ENCODE measurements at regions not wholly inside any gene's neighbourhood (a gene's known extent, or its start where the extent isn't known, plus 50 kb on each side); places are given as distances from the start of the nearest gene placed in this dataset.

- no peak for DNase-seq (ENCODE audit: low spot score)
- Histone ChIP-seq H3K9me3 (ENCODE audit: low read depth, low read length, poor library complexity, severe bottlenecking) (no peaks in the 10 kb centered on the region), H3K4me3 (ENCODE audit: low read depth, low read length, poor library complexity, severe bottlenecking) (no peak overlapping the region), H3K27me3 (replicated peaks; ENCODE audit: insufficient read depth, low read depth, low read length, poor library complexity) (no peaks in the 10 kb centered on the region), H3K36me3 (ENCODE audit: insufficient read depth, low read length, poor library complexity, severe bottlenecking) (no peaks in the 10 kb centered on the region), H3K4me1 (ENCODE audit: insufficient read depth, low read length, poor library complexity, severe bottlenecking) (no peaks in the 10 kb centered on the region), H3K27ac (ENCODE audit: low read depth, low read length, poor library complexity, severe bottlenecking) (no peak overlapping the region)
- ChIA-PET CTCF (no interaction called here), POLR2A (ENCODE audit: low non-redundant PET) (no interaction called here)
- intact Hi-C loops (cut with micrococcal nuclease; ENCODE audit: unreplicated experiment), result no loop called here
- TF ChIP-seq EZH2 (IDR thresholded peaks at IDR 0.05; ENCODE audit: borderline replicate concordance, low read depth, low read length, poor library complexity, severe bottlenecking) (no peak), CTCF (conservative IDR thresholded peaks at IDR 0.05; ENCODE audit: low read depth, low read length) (no peak)
- BruUV-seq (replicated peaks), result no TSS peak
Observed at GRCh38 chr4:83866834-83867621, 331.1 kb downstream of the GPAT3 start.

GRCh38 chr4:83865417-83866150, 329.7 kb downstream of the GPAT3 start:
- Histone ChIP-seq H3K4me1 (ENCODE audit: insufficient read depth, low read length, poor library complexity, severe bottlenecking) (no peaks in the 10 kb centered on the region), H3K9me3 (ENCODE audit: low read depth, low read length, poor library complexity, severe bottlenecking) (no peaks in the 10 kb centered on the region), H3K4me3 (ENCODE audit: low read depth, low read length, poor library complexity, severe bottlenecking) (no peak overlapping the region), H3K36me3 (ENCODE audit: insufficient read depth, low read length, poor library complexity, severe bottlenecking) (no peaks in the 10 kb centered on the region), H3K27ac (ENCODE audit: low read depth, low read length, poor library complexity, severe bottlenecking) (no peak overlapping the region), H3K27me3 (replicated peaks; ENCODE audit: insufficient read depth, low read depth, low read length, poor library complexity) (no peaks in the 10 kb centered on the region)
- intact Hi-C loops (cut with micrococcal nuclease; ENCODE audit: unreplicated experiment), result no loop called here
- no TSS peak for BruUV-seq (replicated peaks)
- DNase-seq (ENCODE audit: low spot score), result no peak
- POLR2A ChIA-PET (ENCODE audit: low non-redundant PET), result no interaction called here
- no peak for TF ChIP-seq CTCF (conservative IDR thresholded peaks at IDR 0.05; ENCODE audit: low read depth, low read length)
- TF ChIP-seq EZH2 (IDR thresholded peaks at IDR 0.05; ENCODE audit: borderline replicate concordance, low read depth, low read length, poor library complexity, severe bottlenecking), result no peak
- CTCF ChIA-PET, result no interaction called here

- ChIA-PET POLR2A (ENCODE audit: low non-redundant PET) (no interaction called here), CTCF (no interaction called here)
- H3K27me3 ChIP-seq (replicated peaks; ENCODE audit: insufficient read depth, low read depth, low read length, poor library complexity), result no peaks in the 10 kb centered on the region
- no peak for DNase-seq (ENCODE audit: low spot score)
- no peak overlapping the region for H3K4me3 ChIP-seq (ENCODE audit: low read depth, low read length, poor library complexity, severe bottlenecking)
- H3K27ac ChIP-seq (ENCODE audit: low read depth, low read length, poor library complexity, severe bottlenecking), result no peak overlapping the region
- TF ChIP-seq CTCF (conservative IDR thresholded peaks at IDR 0.05; ENCODE audit: low read depth, low read length) (no peak), EZH2 (IDR thresholded peaks at IDR 0.05; ENCODE audit: borderline replicate concordance, low read depth, low read length, poor library complexity, severe bottlenecking) (no peak)
- BruUV-seq (replicated peaks), result no TSS peak
- no peaks in the 10 kb centered on the region for H3K36me3 ChIP-seq (ENCODE audit: insufficient read depth, low read length, poor library complexity, severe bottlenecking)
- H3K9me3 ChIP-seq (ENCODE audit: low read depth, low read length, poor library complexity, severe bottlenecking), result no peaks in the 10 kb centered on the region
- H3K4me1 ChIP-seq (ENCODE audit: insufficient read depth, low read length, poor library complexity, severe bottlenecking), result no peaks in the 10 kb centered on the region
- intact Hi-C loops (cut with micrococcal nuclease; ENCODE audit: unreplicated experiment), result no loop called here
Observed at GRCh38 chr4:83864097-83864817, 328.3 kb downstream of the GPAT3 start.
